ENCODE measurements at regions not wholly inside any gene's neighbourhood (a gene's known extent, or its start where the extent isn't known, plus 50 kb on each side); places are given as distances from the start of the nearest gene placed in this dataset.

- TF ChIP-seq POLR2A (IDR thresholded peaks at IDR 0.05) = no peak
- no peak for TF ChIP-seq CTCF (IDR thresholded peaks at IDR 0.05)
These were observed 249.1 kb downstream of the GADD45G start for GRCh38 chr9:89853931-89854330.

All from gastroesophageal sphincter (tissue), 3 donors.